ENCODE measurements at regions not wholly inside any gene's neighbourhood (a gene's known extent, or its start where the extent isn't known, plus 50 kb on each side); places are given as distances from the start of the nearest gene placed in this dataset.

GRCh38 chr19:56946159-56946558 lies 105.6 kb upstream of the PEG3 start:
- intact Hi-C loops (cut with DNase I) = no loop called here

GRCh38 chr19:56947206-56947605 lies 106.7 kb upstream of the PEG3 start:
- TF ChIP-seq CTCF (IDR thresholded peaks at IDR 0.05) = no peak
- no peak for ATAC-seq
- H3K27ac ChIP-seq = no peak overlapping the region
- H3K27me3 ChIP-seq = peaks cover 0 to 48% of the 10 kb centered on the region in 2 donors
- no peaks in the 10 kb centered on the region for H3K4me1 ChIP-seq
- no peak for DNase-seq
- intact Hi-C loops (cut with DNase I) = no loop called here
- H3K9me3 ChIP-seq = peaks cover 0 to 63% of the 10 kb centered on the region in 2 donors
- no peak overlapping the region for H3K4me3 ChIP-seq
- H3K36me3 ChIP-seq = no peaks in the 10 kb centered on the region

More at GRCh38 chr19:56946159-56946558, 105.6 kb upstream of the PEG3 start:
- H3K4me1 ChIP-seq = no peaks in the 10 kb centered on the region
- ATAC-seq = no peak
- peaks cover 0 to 59% of the 10 kb centered on the region in 2 donors for H3K9me3 ChIP-seq
- no peak for TF ChIP-seq CTCF (IDR thresholded peaks at IDR 0.05)
- H3K27ac ChIP-seq = no peak overlapping the region
- peaks cover 0 to 48% of the 10 kb centered on the region in 2 donors for H3K27me3 ChIP-seq
- DNase-seq = no peak
- no peaks in the 10 kb centered on the region for H3K36me3 ChIP-seq
- no peak overlapping the region for H3K4me3 ChIP-seq

GRCh38 chr19:56949626-56950025 lies 109.1 kb upstream of the PEG3 start:
- DNase-seq = peak in 1 of 4 donors; percentile 45
- H3K27ac ChIP-seq = no peak overlapping the region
- H3K9me3 ChIP-seq = peaks cover 0 to 67% of the 10 kb centered on the region in 2 donors
- H3K4me1 ChIP-seq = no peaks in the 10 kb centered on the region
- H3K4me3 ChIP-seq = no peak overlapping the region
- intact Hi-C loops (cut with DNase I) = no loop called here
- TF ChIP-seq CTCF (IDR thresholded peaks at IDR 0.05) = no peak
- H3K36me3 ChIP-seq = no peaks in the 10 kb centered on the region
- peaks cover 0 to 26% of the 10 kb centered on the region in 2 donors for H3K27me3 ChIP-seq
- no peak for ATAC-seq

- no peak for TF ChIP-seq CTCF (IDR thresholded peaks at IDR 0.05)
- ATAC-seq = no peak
- Histone ChIP-seq H3K4me1 (no peaks in the 10 kb centered on the region), H3K27ac (no peak overlapping the region), H3K9me3 (peaks cover 0 to 62% of the 10 kb centered on the region in 2 donors), H3K4me3 (no peak overlapping the region), H3K36me3 (no peaks in the 10 kb centered on the region), H3K27me3 (peaks cover 0 to 22% of the 10 kb centered on the region in 2 donors)
- no peak for DNase-seq
- intact Hi-C loops (cut with DNase I) = no loop called here
Observed at GRCh38 chr19:56951672-56952071, 111.1 kb upstream of the PEG3 start.

- Histone ChIP-seq H3K9me3 (peaks cover 0 to 70% of the 10 kb centered on the region in 2 donors), H3K27ac (no peak overlapping the region), H3K4me1 (no peaks in the 10 kb centered on the region), H3K4me3 (no peak overlapping the region), H3K27me3 (peaks cover 0 to 36% of the 10 kb centered on the region in 2 donors), H3K36me3 (no peaks in the 10 kb centered on the region)
- intact Hi-C loops (cut with DNase I) = no loop called here
- no peak for TF ChIP-seq CTCF (IDR thresholded peaks at IDR 0.05)
- ATAC-seq = no peak
- DNase-seq = peak in 2 of 4 donors; percentile 41 to 65
Observed at GRCh38 chr19:56953470-56953869, 112.9 kb upstream of the PEG3 start.

Measured in left lung (tissue), 4 donors.